Ovary (tissue), 3 donors: ENCODE measurements at regions not wholly inside any gene's neighbourhood (a gene's known extent, or its start where the extent isn't known, plus 50 kb on each side); places are given as distances from the start of the nearest gene placed in this dataset.

Source experiments
- EP300 ChIP-seq: sonication (generic); formaldehyde crosslinking; IDR thresholded peaks from one replicate; pipeline ENCODE4 v1.6.1; 2017; ENCODE audit warnings: antibody characterized with exemption
- POLR2A ChIP-seq: fragments of 450-650 bp; IDR thresholded peaks from one replicate; pipeline ENCODE4 v1.6.1; 2017; ENCODE audit warnings: antibody characterized with exemption, mild to moderate bottlenecking, moderate library complexity
- TF ChIP-seq, protein P1 (sequence below), 3 donors: fragments of 450-650 bp in 2 of 3; fragments of 200-600 bp in 1 of 3; IDR thresholded peaks; one replicate each; pipeline versions ENCODE4 v1.5.1 to v1.8.0; 2016 to 2022; ENCODE audit warnings: antibody characterized with exemption in 3 of 3, mild to moderate bottlenecking in 1 of 3
- donor health status: DM: no; HTN: no; CAD: no.

- TF ChIP-seq EP300 (no peak), POLR2A (no peak)
- TF ChIP-seq, protein P1, sequence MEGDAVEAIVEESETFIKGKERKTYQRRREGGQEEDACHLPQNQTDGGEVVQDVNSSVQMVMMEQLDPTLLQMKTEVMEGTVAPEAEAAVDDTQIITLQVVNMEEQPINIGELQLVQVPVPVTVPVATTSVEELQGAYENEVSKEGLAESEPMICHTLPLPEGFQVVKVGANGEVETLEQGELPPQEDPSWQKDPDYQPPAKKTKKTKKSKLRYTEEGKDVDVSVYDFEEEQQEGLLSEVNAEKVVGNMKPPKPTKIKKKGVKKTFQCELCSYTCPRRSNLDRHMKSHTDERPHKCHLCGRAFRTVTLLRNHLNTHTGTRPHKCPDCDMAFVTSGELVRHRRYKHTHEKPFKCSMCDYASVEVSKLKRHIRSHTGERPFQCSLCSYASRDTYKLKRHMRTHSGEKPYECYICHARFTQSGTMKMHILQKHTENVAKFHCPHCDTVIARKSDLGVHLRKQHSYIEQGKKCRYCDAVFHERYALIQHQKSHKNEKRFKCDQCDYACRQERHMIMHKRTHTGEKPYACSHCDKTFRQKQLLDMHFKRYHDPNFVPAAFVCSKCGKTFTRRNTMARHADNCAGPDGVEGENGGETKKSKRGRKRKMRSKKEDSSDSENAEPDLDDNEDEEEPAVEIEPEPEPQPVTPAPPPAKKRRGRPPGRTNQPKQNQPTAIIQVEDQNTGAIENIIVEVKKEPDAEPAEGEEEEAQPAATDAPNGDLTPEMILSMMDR (IDR thresholded peaks at IDR 0.05) = no peak
Observed at GRCh38 chr9:20030221-20030620, 241.4 kb upstream of the SLC24A2 start.
